ENCODE measurements at regions not wholly inside any gene's neighbourhood (a gene's known extent, or its start where the extent isn't known, plus 50 kb on each side); places are given as distances from the start of the nearest gene placed in this dataset.
"Not testable (repeated sequence)": the region's sequence is repeated elsewhere in the genome, so short reads cannot be mapped to it uniquely, and the experiment has no call there.

- DNase-seq (ENCODE audit: low read depth in 1 of 2, low spot score in 1 of 2) = no peak
Measured at GRCh38 chr9:85162822-85163221, 493.3 kb downstream of the NTRK2 start.

GRCh38 chr9:85160944-85161343 is 491.4 kb downstream of the NTRK2 start:
- not testable (repeated sequence) for DNase-seq (ENCODE audit: low read depth in 1 of 2, low spot score in 1 of 2)

- no peak for DNase-seq (ENCODE audit: low read depth in 1 of 2, low spot score in 1 of 2)
Measured at GRCh38 chr9:85158512-85158911, 489.0 kb downstream of the NTRK2 start.

GRCh38 chr9:85157772-85158171 is 488.2 kb downstream of the NTRK2 start:
- DNase-seq (ENCODE audit: low read depth in 1 of 2, low spot score in 1 of 2) = no peak

GRCh38 chr9:85156652-85157051 is 487.1 kb downstream of the NTRK2 start:
- DNase-seq (ENCODE audit: low read depth in 1 of 2, low spot score in 1 of 2) = no peak

GRCh38 chr9:85155352-85155751 is 485.8 kb downstream of the NTRK2 start:
- no peak for DNase-seq (ENCODE audit: low read depth in 1 of 2, low spot score in 1 of 2)

- DNase-seq (ENCODE audit: low read depth in 1 of 2, low spot score in 1 of 2) = no peak
Measured at GRCh38 chr9:85151741-85152140, 482.2 kb downstream of the NTRK2 start.

GRCh38 chr9:85151162-85151561 is 481.6 kb downstream of the NTRK2 start:
- no peak for DNase-seq (ENCODE audit: low read depth in 1 of 2, low spot score in 1 of 2)

- DNase-seq (ENCODE audit: low read depth in 1 of 2, low spot score in 1 of 2) = no peak
Measured at GRCh38 chr9:85147046-85147640, 477.6 kb downstream of the NTRK2 start.

GRCh38 chr9:85142968-85143367 is 473.4 kb downstream of the NTRK2 start:
- no peak for DNase-seq (ENCODE audit: low read depth in 1 of 2, low spot score in 1 of 2)

- no peak for DNase-seq (ENCODE audit: low read depth in 1 of 2, low spot score in 1 of 2)
Measured at GRCh38 chr9:85142496-85142911, 473.0 kb downstream of the NTRK2 start.

GRCh38 chr9:85137696-85138095 is 468.2 kb downstream of the NTRK2 start:
- DNase-seq (ENCODE audit: low read depth in 1 of 2, low spot score in 1 of 2) = no peak

- no peak for DNase-seq (ENCODE audit: low read depth in 1 of 2, low spot score in 1 of 2)
Measured at GRCh38 chr9:85136987-85137386, 467.5 kb downstream of the NTRK2 start.

- DNase-seq (ENCODE audit: low read depth in 1 of 2, low spot score in 1 of 2) = no peak
Measured at GRCh38 chr9:85136507-85136906, 467.0 kb downstream of the NTRK2 start.

- no peak for DNase-seq (ENCODE audit: low read depth in 1 of 2, low spot score in 1 of 2)
Measured at GRCh38 chr9:85130764-85131163, 461.2 kb downstream of the NTRK2 start.

GRCh38 chr9:85130260-85130659 is 460.7 kb downstream of the NTRK2 start:
- DNase-seq (ENCODE audit: low read depth in 1 of 2, low spot score in 1 of 2) = no peak

- DNase-seq (ENCODE audit: low read depth in 1 of 2, low spot score in 1 of 2) = no peak
Measured at GRCh38 chr9:85129514-85129913, 460.0 kb downstream of the NTRK2 start.

- DNase-seq (ENCODE audit: low read depth in 1 of 2, low spot score in 1 of 2) = no peak
Measured at GRCh38 chr9:85118990-85119755, 449.6 kb downstream of the NTRK2 start.

GRCh38 chr9:85117831-85118230 is 448.3 kb downstream of the NTRK2 start:
- no peak for DNase-seq (ENCODE audit: low read depth in 1 of 2, low spot score in 1 of 2)

- no peak for DNase-seq (ENCODE audit: low read depth in 1 of 2, low spot score in 1 of 2)
Measured at GRCh38 chr9:85115473-85115872, 445.9 kb downstream of the NTRK2 start.

- DNase-seq (ENCODE audit: low read depth in 1 of 2, low spot score in 1 of 2) = no peak
Measured at GRCh38 chr9:85114799-85115198, 445.3 kb downstream of the NTRK2 start.

- DNase-seq (ENCODE audit: low read depth in 1 of 2, low spot score in 1 of 2) = no peak
Measured at GRCh38 chr9:85112933-85113418, 443.4 kb downstream of the NTRK2 start.

- DNase-seq (ENCODE audit: low read depth in 1 of 2, low spot score in 1 of 2) = no peak
Measured at GRCh38 chr9:85112391-85112790, 442.9 kb downstream of the NTRK2 start.
